Activated CD4-positive, alpha-beta T cell treated with anti-CD3 and anti-CD28 coated beads, Interleukin-2, amount 10 ng/mL, durations not matched to agents 7 days and 5 days (primary cell): ENCODE measurements at regions not wholly inside any gene's neighbourhood (a gene's known extent, or its start where the extent isn't known, plus 50 kb on each side); places are given as distances from the start of the nearest gene placed in this dataset.
"Not testable (repeated sequence)": the region's sequence is repeated elsewhere in the genome, so short reads cannot be mapped to it uniquely, and the experiment has no call there.

Source experiments
- CTCF ChIA-PET: fragments of 350-600 bp; sonication (Branson Sonifier 250); formaldehyde crosslinking; loops from one replicate; lab custom pipeline; 2021; ENCODE audit warnings: antibody characterized with exemption; lab: Charles Lee
- POLR2A ChIA-PET: fragments of 350-600 bp; sonication (Branson Sonifier 250); formaldehyde crosslinking; loops from one replicate; lab custom pipeline; 2021; ENCODE audit warnings: antibody characterized with exemption; lab: Charles Lee
- DNase-seq: peaks from one replicate; pipeline ENCODE4 v3.0.0-alpha.2; 2020
- H3K27ac Mint-ChIP-seq: one replicate; pipeline ENCODE4 v1.8.0; 2021; ENCODE audit warnings: mild to moderate bottlenecking, moderate library complexity, mixed read lengths
- H3K27me3 Mint-ChIP-seq: one replicate; pipeline ENCODE4 v1.8.0; 2021; ENCODE audit warnings: mixed read lengths
- H3K36me3 Mint-ChIP-seq: one replicate; pipeline ENCODE4 v1.8.0; 2021; ENCODE audit warnings: low read depth, mixed read lengths
- H3K4me1 Mint-ChIP-seq: one replicate; pipeline ENCODE4 v1.8.0; 2021; ENCODE audit warnings: mixed read lengths
- H3K4me3 Mint-ChIP-seq: one replicate; pipeline ENCODE4 v1.8.0; 2021; ENCODE audit warnings: mild to moderate bottlenecking, moderate library complexity, mixed read lengths
- H3K9me3 Mint-ChIP-seq: one replicate; pipeline ENCODE4 v1.8.0; 2021; ENCODE audit warnings: mixed read lengths

GRCh38 chr15:96135166-96136093, 195.1 kb upstream of the NR2F2 start:
- Mint-ChIP-seq H3K27me3 (no peaks in the 10 kb centered on the region), H3K9me3 (no peaks in the 10 kb centered on the region), H3K4me1 (no peaks in the 10 kb centered on the region), H3K36me3 (no peaks in the 10 kb centered on the region), H3K4me3 (no peak overlapping the region), H3K27ac (no peak overlapping the region)
- DNase-seq, result no peak
- ChIA-PET POLR2A (no interaction called here), CTCF (no interaction called here)

- CTCF ChIA-PET, result no interaction called here
- DNase-seq, result no peak
- no peaks in the 10 kb centered on the region for H3K4me1 Mint-ChIP-seq
Measured at GRCh38 chr15:96138985-96139384, 191.5 kb upstream of the NR2F2 start.

DNA sequence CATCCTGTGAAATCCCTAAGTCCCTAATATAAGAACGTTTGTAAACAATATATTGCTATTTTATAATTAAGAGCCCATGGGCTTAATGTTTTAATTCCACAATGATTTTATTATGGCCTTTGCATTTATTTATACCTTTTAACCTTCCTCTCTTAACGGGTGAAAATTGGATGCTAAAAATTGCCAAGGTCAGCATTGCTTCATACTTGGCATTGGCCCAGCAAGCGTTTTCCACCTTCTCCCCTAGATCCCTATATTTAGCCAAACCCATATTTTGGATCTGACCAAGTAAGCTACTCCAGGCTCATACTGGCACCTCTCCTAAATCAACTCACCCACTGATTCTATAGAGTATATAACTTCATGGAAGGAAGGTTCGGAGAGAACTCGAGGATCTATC, 188.0 kb upstream of the NR2F2 start:
- CTCF ChIA-PET, result no interaction called here
- Mint-ChIP-seq H3K9me3 (no peaks in the 10 kb centered on the region), H3K4me1 (no peaks in the 10 kb centered on the region), H3K27ac (no peak overlapping the region), H3K27me3 (no peaks in the 10 kb centered on the region), H3K4me3 (no peak overlapping the region), H3K36me3 (no peaks in the 10 kb centered on the region)
- POLR2A ChIA-PET, result no interaction called here
- no peak for DNase-seq

More at GRCh38 chr15:96138985-96139384, 191.5 kb upstream of the NR2F2 start:
- POLR2A ChIA-PET, result no interaction called here
- Mint-ChIP-seq H3K27ac (no peak overlapping the region), H3K36me3 (no peaks in the 10 kb centered on the region), H3K27me3 (no peaks in the 10 kb centered on the region), H3K9me3 (no peaks in the 10 kb centered on the region), H3K4me3 (no peak overlapping the region)

GRCh38 chr15:96144734-96145133, 185.8 kb upstream of the NR2F2 start:
- ChIA-PET CTCF (no interaction called here), POLR2A (no interaction called here)
- no peak for DNase-seq
- H3K9me3 Mint-ChIP-seq, result no peaks in the 10 kb centered on the region
- H3K27ac Mint-ChIP-seq, result no peak overlapping the region
- no peaks in the 10 kb centered on the region for H3K27me3 Mint-ChIP-seq
- no peak overlapping the region for H3K4me3 Mint-ChIP-seq
- no peaks in the 10 kb centered on the region for H3K36me3 Mint-ChIP-seq
- H3K4me1 Mint-ChIP-seq, result no peaks in the 10 kb centered on the region

GRCh38 chr15:96146726-96147125, 183.8 kb upstream of the NR2F2 start:
- no peak overlapping the region for H3K27ac Mint-ChIP-seq
- H3K9me3 Mint-ChIP-seq, result no peaks in the 10 kb centered on the region
- DNase-seq, result no peak
- no peaks in the 10 kb centered on the region for H3K4me1 Mint-ChIP-seq
- ChIA-PET CTCF (no interaction called here), POLR2A (no interaction called here)
- no peaks in the 10 kb centered on the region for H3K27me3 Mint-ChIP-seq
- no peak overlapping the region for H3K4me3 Mint-ChIP-seq
- no peaks in the 10 kb centered on the region for H3K36me3 Mint-ChIP-seq

- no peaks in the 10 kb centered on the region for H3K27me3 Mint-ChIP-seq
- H3K4me1 Mint-ChIP-seq, result no peaks in the 10 kb centered on the region
- H3K27ac Mint-ChIP-seq, result no peak overlapping the region
- H3K4me3 Mint-ChIP-seq, result no peak overlapping the region
- CTCF ChIA-PET, result no interaction called here
- no peaks in the 10 kb centered on the region for H3K36me3 Mint-ChIP-seq
- no peaks in the 10 kb centered on the region for H3K9me3 Mint-ChIP-seq
- DNase-seq, result no peak
- POLR2A ChIA-PET, result no interaction called here
Measured at GRCh38 chr15:96147267-96147666, 183.2 kb upstream of the NR2F2 start.

DNA sequence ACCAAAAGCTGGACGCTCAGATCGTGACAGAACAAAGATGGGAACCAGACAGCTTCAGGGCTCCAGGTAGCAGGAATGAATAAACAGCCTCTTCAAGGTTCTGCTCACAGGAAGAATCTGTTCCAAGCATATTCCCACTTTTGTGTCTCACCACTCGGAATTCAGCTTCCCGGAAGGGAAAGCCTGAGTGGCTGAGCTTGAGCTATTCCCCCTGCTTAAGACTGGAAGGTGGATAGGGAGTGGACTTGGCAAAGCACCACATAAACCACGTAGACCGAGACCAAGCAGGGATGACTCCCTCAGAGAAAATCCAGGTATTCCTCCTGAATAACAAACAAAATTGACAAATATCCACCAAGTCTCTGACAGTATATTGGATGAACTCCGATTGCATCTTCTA, 180.2 kb upstream of the NR2F2 start:
- H3K27me3 Mint-ChIP-seq, result no peaks in the 10 kb centered on the region

DNA sequence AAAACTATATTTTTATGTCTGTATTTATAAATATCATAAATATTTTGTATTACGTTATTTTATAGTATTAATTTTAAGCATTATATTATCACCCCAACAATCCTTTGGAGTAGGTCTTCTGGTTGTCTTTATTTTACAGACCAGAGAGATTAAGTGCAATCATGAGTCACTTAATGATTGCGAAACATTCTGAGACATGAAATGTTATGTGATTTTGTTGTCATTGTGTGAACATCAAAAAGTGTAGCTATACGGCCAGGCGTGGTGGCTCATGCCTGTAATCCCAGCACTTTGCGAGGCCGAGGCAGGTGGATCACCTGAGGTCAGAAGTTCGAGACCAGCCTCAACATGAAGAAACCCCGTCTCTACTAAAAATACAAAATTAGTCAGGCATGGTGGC, 178.8 kb upstream of the NR2F2 start:
- CTCF ChIA-PET, H3K27me3 Mint-ChIP-seq: not testable (repeated sequence)

More for the DNA sequence above, 180.2 kb upstream of the NR2F2 start:
- H3K27ac Mint-ChIP-seq, result no peak overlapping the region
- H3K4me3 Mint-ChIP-seq, result no peak overlapping the region
- H3K9me3 Mint-ChIP-seq, result no peaks in the 10 kb centered on the region
- ChIA-PET CTCF (no interaction called here), POLR2A (no interaction called here)
- no peaks in the 10 kb centered on the region for H3K36me3 Mint-ChIP-seq
- no peak for DNase-seq
- no peaks in the 10 kb centered on the region for H3K4me1 Mint-ChIP-seq

GRCh38 chr15:96153929-96154328, 176.6 kb upstream of the NR2F2 start:
- H3K27me3 Mint-ChIP-seq, result no peaks in the 10 kb centered on the region
- ChIA-PET CTCF (no interaction called here), POLR2A (no interaction called here)
- DNase-seq, result no peak
- H3K27ac Mint-ChIP-seq, result no peak overlapping the region
- no peaks in the 10 kb centered on the region for H3K4me1 Mint-ChIP-seq
- no peaks in the 10 kb centered on the region for H3K9me3 Mint-ChIP-seq
- H3K36me3 Mint-ChIP-seq, result no peaks in the 10 kb centered on the region
- no peak overlapping the region for H3K4me3 Mint-ChIP-seq

More for the DNA sequence above, 178.8 kb upstream of the NR2F2 start:
- H3K9me3 Mint-ChIP-seq, H3K36me3 Mint-ChIP-seq, DNase-seq, POLR2A ChIA-PET, H3K4me3 Mint-ChIP-seq, H3K27ac Mint-ChIP-seq, H3K4me1 Mint-ChIP-seq: not testable (repeated sequence)

DNA sequence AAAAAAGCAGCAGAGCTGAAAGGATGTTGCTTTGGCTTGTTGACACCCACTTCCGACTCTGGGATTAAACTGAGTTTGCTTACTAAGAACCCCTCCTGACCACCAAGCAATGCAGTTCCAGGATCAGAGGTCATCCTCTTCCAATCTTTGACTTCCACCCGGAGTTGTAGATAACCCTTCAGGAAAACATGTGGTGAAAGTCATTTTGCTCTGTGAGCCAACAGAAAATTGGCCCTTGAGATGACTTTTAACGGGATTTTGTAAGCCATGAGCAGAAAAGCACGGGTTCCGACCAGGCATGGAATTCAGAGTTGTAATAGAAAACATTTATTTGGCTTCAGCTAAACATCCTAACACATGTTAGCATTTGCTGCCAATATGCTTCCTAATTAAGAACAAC, 171.6 kb upstream of the NR2F2 start:
- H3K9me3 Mint-ChIP-seq, result no peaks in the 10 kb centered on the region
- no peaks in the 10 kb centered on the region for H3K27me3 Mint-ChIP-seq
- ChIA-PET CTCF (interaction anchor here (0.7 kb wide), 1 partner anchor 387 kb away, joined by 3 read pairs; no protein-coding TSS in a partner anchor), POLR2A (no interaction called here)
- H3K36me3 Mint-ChIP-seq, result no peaks in the 10 kb centered on the region
- H3K4me1 Mint-ChIP-seq, result no peaks in the 10 kb centered on the region
- H3K27ac Mint-ChIP-seq, result no peak overlapping the region
- H3K4me3 Mint-ChIP-seq, result no peak overlapping the region
- no peak for DNase-seq

- Mint-ChIP-seq H3K4me3 (no peak overlapping the region), H3K9me3 (no peaks in the 10 kb centered on the region), H3K27ac (no peak overlapping the region), H3K27me3 (no peaks in the 10 kb centered on the region), H3K36me3 (no peaks in the 10 kb centered on the region), H3K4me1 (no peaks in the 10 kb centered on the region)
- CTCF ChIA-PET, result no interaction called here
- no peak for DNase-seq
- POLR2A ChIA-PET, result no interaction called here
Measured at GRCh38 chr15:96160269-96160668, 170.2 kb upstream of the NR2F2 start.

- ChIA-PET CTCF (no interaction called here), POLR2A (no interaction called here)
- H3K9me3 Mint-ChIP-seq, result no peaks in the 10 kb centered on the region
- H3K4me3 Mint-ChIP-seq, result no peak overlapping the region
- no peaks in the 10 kb centered on the region for H3K4me1 Mint-ChIP-seq
- DNase-seq, result no peak
- no peaks in the 10 kb centered on the region for H3K36me3 Mint-ChIP-seq
- no peaks in the 10 kb centered on the region for H3K27me3 Mint-ChIP-seq
- no peak overlapping the region for H3K27ac Mint-ChIP-seq
Measured at GRCh38 chr15:96160800-96161199, 169.7 kb upstream of the NR2F2 start.

- no peaks in the 10 kb centered on the region for H3K9me3 Mint-ChIP-seq
- no peak for DNase-seq
- H3K4me3 Mint-ChIP-seq, result no peak overlapping the region
- ChIA-PET CTCF (no interaction called here), POLR2A (no interaction called here)
- no peaks in the 10 kb centered on the region for H3K27me3 Mint-ChIP-seq
- H3K4me1 Mint-ChIP-seq, result no peaks in the 10 kb centered on the region
- no peaks in the 10 kb centered on the region for H3K36me3 Mint-ChIP-seq
- H3K27ac Mint-ChIP-seq, result no peak overlapping the region
Measured at GRCh38 chr15:96162322-96162721, 168.2 kb upstream of the NR2F2 start.

- Mint-ChIP-seq H3K36me3 (no peaks in the 10 kb centered on the region), H3K27ac (no peak overlapping the region), H3K27me3 (no peaks in the 10 kb centered on the region), H3K9me3 (no peaks in the 10 kb centered on the region), H3K4me1 (no peaks in the 10 kb centered on the region), H3K4me3 (no peak overlapping the region)
- ChIA-PET POLR2A (no interaction called here), CTCF (no interaction called here)
- DNase-seq, result no peak
Measured at GRCh38 chr15:96165081-96165480, 165.4 kb upstream of the NR2F2 start.
